ENCODE measurements at regions not wholly inside any gene's neighbourhood (a gene's known extent, or its start where the extent isn't known, plus 50 kb on each side); places are given as distances from the start of the nearest gene placed in this dataset.

DNA sequence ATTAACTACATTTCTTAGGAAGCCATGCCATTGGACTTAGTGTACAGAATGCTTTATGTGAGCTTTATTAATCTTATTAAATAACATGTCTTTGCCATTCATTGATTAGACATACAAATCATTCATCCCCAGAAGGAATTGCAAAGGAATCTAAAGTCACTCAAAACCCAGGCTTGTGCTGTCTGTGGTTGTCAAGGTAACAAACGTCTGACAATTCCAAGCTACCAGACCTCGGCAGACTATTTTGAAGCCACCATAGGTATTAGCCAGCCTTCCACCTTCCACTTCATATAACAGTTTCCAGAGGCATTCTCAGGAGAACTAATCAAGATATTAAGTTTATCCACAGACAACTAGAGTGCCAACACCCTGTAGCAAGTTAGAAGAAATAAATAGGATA is 135.2 kb upstream of the TUSC1 start:
- TF ChIP-seq, protein P1, sequence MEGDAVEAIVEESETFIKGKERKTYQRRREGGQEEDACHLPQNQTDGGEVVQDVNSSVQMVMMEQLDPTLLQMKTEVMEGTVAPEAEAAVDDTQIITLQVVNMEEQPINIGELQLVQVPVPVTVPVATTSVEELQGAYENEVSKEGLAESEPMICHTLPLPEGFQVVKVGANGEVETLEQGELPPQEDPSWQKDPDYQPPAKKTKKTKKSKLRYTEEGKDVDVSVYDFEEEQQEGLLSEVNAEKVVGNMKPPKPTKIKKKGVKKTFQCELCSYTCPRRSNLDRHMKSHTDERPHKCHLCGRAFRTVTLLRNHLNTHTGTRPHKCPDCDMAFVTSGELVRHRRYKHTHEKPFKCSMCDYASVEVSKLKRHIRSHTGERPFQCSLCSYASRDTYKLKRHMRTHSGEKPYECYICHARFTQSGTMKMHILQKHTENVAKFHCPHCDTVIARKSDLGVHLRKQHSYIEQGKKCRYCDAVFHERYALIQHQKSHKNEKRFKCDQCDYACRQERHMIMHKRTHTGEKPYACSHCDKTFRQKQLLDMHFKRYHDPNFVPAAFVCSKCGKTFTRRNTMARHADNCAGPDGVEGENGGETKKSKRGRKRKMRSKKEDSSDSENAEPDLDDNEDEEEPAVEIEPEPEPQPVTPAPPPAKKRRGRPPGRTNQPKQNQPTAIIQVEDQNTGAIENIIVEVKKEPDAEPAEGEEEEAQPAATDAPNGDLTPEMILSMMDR (IDR thresholded peaks at IDR 0.05) = no peak
- TF ChIP-seq POLR2A (IDR thresholded peaks at IDR 0.05) = no peak

Measured in body of pancreas (tissue), 4 donors.